Thoracic aorta (tissue), 2 donors: ENCODE measurements at regions not wholly inside any gene's neighbourhood (a gene's known extent, or its start where the extent isn't known, plus 50 kb on each side); places are given as distances from the start of the nearest gene placed in this dataset.

ENCODE experiments used
- ATAC-seq: fragments of 150-250 bp; one replicate; pipeline ENCODE4 v1.8.0; 2017; ENCODE audit warnings: low read depth; ENCODE audit not compliant: insufficient number of reproducible peaks, low FRiP score
- DNase-seq: peaks from one replicate; pipeline ENCODE4 v3.0.0-alpha.2; 2020; ENCODE audit warnings: low spot score
- H3K27ac ChIP-seq, 2 donors: fragments of 200-600 bp; sonication (generic); 1 replicate in 1 of 2; 2 replicates in 1 of 2; pipeline ENCODE4 v1.5.1; 2016; ENCODE audit warnings: mild to moderate bottlenecking in 2 of 2, moderate library complexity in 2 of 2
- H3K27me3 ChIP-seq: fragments of 200-600 bp; sonication (generic); replicated peaks from 2 replicates; pipeline ENCODE4 v1.6.0; 2016; ENCODE audit warnings: mild to moderate bottlenecking; ENCODE audit not compliant: insufficient read depth
- H3K36me3 ChIP-seq: fragments of 200-600 bp; sonication (generic); one replicate; pipeline ENCODE4 v1.5.1; 2016
- H3K4me1 ChIP-seq, 2 donors: fragments of 200-600 bp; sonication (generic); 1 replicate in 1 of 2; 2 replicates in 1 of 2; pipeline versions ENCODE4 v1.5.1 to v1.6.0; 2016; ENCODE audit warnings: low read depth in 2 of 2, mild to moderate bottlenecking in 1 of 2; ENCODE audit not compliant: control insufficient read depth in 1 of 2
- H3K4me3 ChIP-seq: fragments of 200-600 bp; sonication (generic); 2 replicates; pipeline ENCODE4 v1.5.1; 2016; ENCODE audit warnings: mild to moderate bottlenecking
- H3K9me3 ChIP-seq: fragments of 200-600 bp; sonication (generic); 2 replicates; pipeline ENCODE4 v1.5.1; 2016
- CTCF ChIP-seq: fragments of 200-600 bp; sonication (generic); IDR thresholded peaks from one replicate; pipeline ENCODE4 v1.5.1; 2019; ENCODE audit warnings: antibody characterized with exemption

- Histone ChIP-seq H3K4me1 (no peaks in the 10 kb centered on the region), H3K36me3 (no peaks in the 10 kb centered on the region), H3K9me3 (no peaks in the 10 kb centered on the region), H3K27me3 (no peaks in the 10 kb centered on the region), H3K27ac (no peak overlapping the region), H3K4me3 (no peak overlapping the region)
- no peak for ATAC-seq
- TF ChIP-seq CTCF: no peak
- DNase-seq: no peak
These were observed 520.3 kb downstream of the CDH26 start for GRCh38 chr20:60478533-60478932.

GRCh38 chr20:60480950-60481742 lies 522.9 kb downstream of the CDH26 start:
- Histone ChIP-seq H3K36me3 (no peaks in the 10 kb centered on the region), H3K4me1 (no peaks in the 10 kb centered on the region), H3K4me3 (no peak overlapping the region), H3K27me3 (no peaks in the 10 kb centered on the region), H3K27ac (no peak overlapping the region), H3K9me3 (no peaks in the 10 kb centered on the region)
- DNase-seq (no peak), ATAC-seq (no peak)
- no peak for TF ChIP-seq CTCF

GRCh38 chr20:60481743-60482133 lies 523.5 kb downstream of the CDH26 start:
- H3K4me1 ChIP-seq: no peaks in the 10 kb centered on the region
- ATAC-seq (no peak), DNase-seq (no peak)
- no peaks in the 10 kb centered on the region for H3K9me3 ChIP-seq
- no peaks in the 10 kb centered on the region for H3K27me3 ChIP-seq
- H3K4me3 ChIP-seq: no peak overlapping the region
- no peaks in the 10 kb centered on the region for H3K36me3 ChIP-seq
- H3K27ac ChIP-seq: no peak overlapping the region
- no peak for TF ChIP-seq CTCF

GRCh38 chr20:60482221-60483008 lies 524.2 kb downstream of the CDH26 start:
- Histone ChIP-seq H3K36me3 (no peaks in the 10 kb centered on the region), H3K27me3 (no peaks in the 10 kb centered on the region), H3K4me1 (no peaks in the 10 kb centered on the region), H3K27ac (no peak overlapping the region), H3K4me3 (no peak overlapping the region), H3K9me3 (no peaks in the 10 kb centered on the region)
- TF ChIP-seq CTCF: no peak
- DNase-seq: no peak
- no peak for ATAC-seq

GRCh38 chr20:60483371-60483770 lies 525.1 kb downstream of the CDH26 start:
- no peak for TF ChIP-seq CTCF
- Histone ChIP-seq H3K4me3 (no peak overlapping the region), H3K4me1 (no peaks in the 10 kb centered on the region), H3K27ac (no peak overlapping the region), H3K27me3 (no peaks in the 10 kb centered on the region), H3K36me3 (no peaks in the 10 kb centered on the region), H3K9me3 (no peaks in the 10 kb centered on the region)
- no peak for ATAC-seq
- no peak for DNase-seq
